HepG2 (cell line): ENCODE measurements at regions not wholly inside any gene's neighbourhood (a gene's known extent, or its start where the extent isn't known, plus 50 kb on each side); places are given as distances from the start of the nearest gene placed in this dataset.

Source experiments
- ATAC-seq: fragments of 200-7000 bp; cut with Tn5 transposase; 3 replicates; pipeline ENCODE4 v1.9.1; 2020; ENCODE audit warnings: mild to moderate bottlenecking, moderate library complexity
- BruUV-seq: library from RNA; stranded (reverse); fragments of 400-500 nt; replicated peaks from 2 replicates; lab custom pipeline; 2021; lab: Mats Ljungman, UMichigan
- CTCF ChIA-PET: fragments of 300-600 bp; formaldehyde crosslinking; extraction: SDS; loops from one replicate; lab custom pipeline; 2021; ENCODE audit warnings: low total read pairs, inconsistent platforms, low intra/inter-chr PET ratio; lab: Yijun Ruan, JAX
- POLR2A ChIA-PET: fragments of 350-600 bp; sonication (Branson Sonifier 250); formaldehyde crosslinking; loops from one replicate; lab custom pipeline; 2020; ENCODE audit warnings: antibody characterized with exemption, inconsistent platforms; lab: Yijun Ruan, JAX
- DNase-seq: peaks from one replicate; pipeline ENCODE4 v3.0.0-alpha.2; 2015; ENCODE audit warnings: low spot score
- FAIRE-seq: peaks from 3 replicates; lab custom pipeline; 2011; peaks lifted over from hg19 to GRCh38; lab: Jason Lieb, UNC
- H2AFZ ChIP-seq: one replicate; pipeline ENCODE4 v1.6.1; 2011; ENCODE audit warnings: low read length, inconsistent platforms
- H3K27ac ChIP-seq: fragments of 300-600 bp; 3 replicates; pipeline ENCODE4 v1.8.0; 2011; ENCODE audit warnings: mixed run types, mild to moderate bottlenecking, mixed read lengths, low read length, inconsistent platforms; ENCODE audit not compliant: insufficient read depth; ENCODE audit errors: extremely low read length
- H3K27me3 ChIP-seq, 2 experiments: fragments of 200-600 bp in 1 of 2; 2 replicates in 1 of 2; 3 replicates in 1 of 2; pipeline versions ENCODE4 v1.6.0 to v1.8.0; 2011; ENCODE audit warnings: low read length in 2 of 2, mild to moderate bottlenecking in 2 of 2, moderate library complexity in 2 of 2, inconsistent platforms in 1 of 2; ENCODE audit not compliant: insufficient read depth in 2 of 2, control insufficient read depth in 1 of 2
- H3K36me3 ChIP-seq, 2 experiments: fragments of 200-600 bp in 1 of 2; replicated peaks in 1 of 2; 2 replicates in 1 of 2; 3 replicates in 1 of 2; pipeline versions ENCODE4 v1.5.1 to v1.8.0; 2011; ENCODE audit warnings: low read length in 2 of 2, inconsistent platforms in 1 of 2; ENCODE audit not compliant: insufficient read depth in 2 of 2, control insufficient read depth in 1 of 2
- H3K4me1 ChIP-seq: 2 replicates; pipeline ENCODE4 v1.5.1; 2012; ENCODE audit warnings: low read length, inconsistent platforms; ENCODE audit not compliant: insufficient read depth
- H3K4me2 ChIP-seq: 2 replicates; pipeline ENCODE4 v1.6.0; 2011; ENCODE audit warnings: low read depth, low read length, inconsistent platforms
- H3K4me3 ChIP-seq, 3 experiments: fragments of 200-600 bp in 1 of 3; sonication (generic), shearing (Covaris generic) in 1 of 3; replicated peaks in 1 of 3; 2 replicates each; pipeline ENCODE4 v1.5.1; 2011 to 2016; ENCODE audit warnings: low read length in 3 of 3, inconsistent platforms in 2 of 3, low read depth in 2 of 3, mild to moderate bottlenecking in 2 of 3, control low read depth in 1 of 3, mixed read lengths in 1 of 3; ENCODE audit not compliant: insufficient read depth in 1 of 3
- H3K79me2 ChIP-seq: one replicate; pipeline ENCODE4 v1.6.1; 2011; ENCODE audit warnings: low read length, inconsistent platforms; ENCODE audit not compliant: insufficient read depth
- H3K9ac ChIP-seq: 2 replicates; pipeline ENCODE4 v1.6.0; 2011; ENCODE audit warnings: mild to moderate bottlenecking, low read depth, low read length, inconsistent platforms; ENCODE audit not compliant: insufficient read depth
- H3K9me3 ChIP-seq: 2 replicates; pipeline ENCODE4 v1.5.1; 2012; ENCODE audit warnings: mild to moderate bottlenecking, low read length
- H4K20me1 ChIP-seq: 2 replicates; pipeline ENCODE4 v1.6.0; 2011; ENCODE audit warnings: inconsistent platforms, mild to moderate bottlenecking, low read length, moderate library complexity; ENCODE audit not compliant: insufficient read depth
- CCAR2 ChIP-seq: fragments of 200-400 bp; formaldehyde crosslinking; optimal IDR thresholded peaks from 2 replicates; pipeline ENCODE3; 2018; ENCODE audit warnings: low read depth, mild to moderate bottlenecking, low read length, moderate library complexity
- CCDC6 ChIP-seq: sonication (generic); formaldehyde crosslinking; IDR thresholded peaks from 2 replicates; pipeline ENCODE4 v1.8.1; 2022; ENCODE audit warnings: mild to moderate bottlenecking, missing genetic modification reagents, moderate library complexity
- DMAP1 ChIP-seq: IDR thresholded peaks from 2 replicates; pipeline ENCODE4 v1.6.1; 2016
- GABPA ChIP-seq, 2 experiments: IDR thresholded peaks; 2 replicates each; pipeline ENCODE4 v1.6.1; 2011 to 2016; ENCODE audit warnings: low read depth in 2 of 2, low read length in 1 of 2, missing biosample characterization in 1 of 2, missing genetic modification characterization in 1 of 2
- MAZ ChIP-seq, 2 experiments: sonication (generic) in 1 of 2; formaldehyde crosslinking in 1 of 2; IDR thresholded peaks; 2 replicates each; pipeline versions ENCODE4 v1.5.0 to v1.6.1; 2012 to 2020; ENCODE audit warnings: low read depth in 2 of 2, mild to moderate bottlenecking in 2 of 2, borderline replicate concordance in 1 of 2, improper control_type of control experiment in 1 of 2, low read length in 1 of 2, missing genetic modification reagents in 1 of 2, moderate library complexity in 1 of 2
- SMYD3 ChIP-seq: sonication (generic); formaldehyde crosslinking; IDR thresholded peaks from 2 replicates; pipeline ENCODE4 v1.8.1; 2023; ENCODE audit warnings: mild to moderate bottlenecking, missing genetic modification reagents
- SP5 ChIP-seq: IDR thresholded peaks from 2 replicates; pipeline ENCODE4 v1.6.1; 2016; ENCODE audit warnings: low read depth, borderline replicate concordance
- TAF15 ChIP-seq: fragments of 200-400 bp; formaldehyde crosslinking; IDR thresholded peaks from one replicate; pipeline ENCODE4 v1.6.1; 2018; ENCODE audit warnings: mild to moderate bottlenecking, low read depth, low read length; ENCODE audit not compliant: poor library complexity, severe bottlenecking
- WGBS: methylation state at CpG from one replicate; pipeline ENCODE4 v1.1.6; 2017; ENCODE audit warnings: low lambda C conversion rate; 5-methylcytosine and 5-hydroxymethylcytosine counted together
- in situ Hi-C: cut with HindIII; loops from 2 replicates; pipeline ENCODE4 v1.10.0; 2017; ENCODE audit warnings: low pct_unique_long_range_greater_than_20kb; ENCODE audit not compliant: extremely low pct_ligation_motif_present
- intact Hi-C: fragments of 100-400 bp; cut with micrococcal nuclease; formaldehyde crosslinking; loops from one replicate; pipeline ENCODE4 v1.10.0; 2022; ENCODE audit not compliant: unreplicated experiment
- TF ChIP-seq, protein P1 (sequence below): sonication (generic); formaldehyde crosslinking; IDR thresholded peaks from 2 replicates; pipeline ENCODE4 v1.4.0; 2020; ENCODE audit warnings: missing genetic modification reagents
- TF ChIP-seq, protein P2 (sequence below): sonication (generic); formaldehyde crosslinking; IDR thresholded peaks from 2 replicates; pipeline ENCODE4 v1.4.0; 2020; ENCODE audit warnings: missing genetic modification reagents; ENCODE audit errors: not compliant biosample characterization
- TF ChIP-seq, protein P3 (sequence below): sonication (generic); formaldehyde crosslinking; IDR thresholded peaks from 2 replicates; pipeline ENCODE4 v1.5.0; 2020; ENCODE audit warnings: mild to moderate bottlenecking, missing genetic modification reagents

DNA sequence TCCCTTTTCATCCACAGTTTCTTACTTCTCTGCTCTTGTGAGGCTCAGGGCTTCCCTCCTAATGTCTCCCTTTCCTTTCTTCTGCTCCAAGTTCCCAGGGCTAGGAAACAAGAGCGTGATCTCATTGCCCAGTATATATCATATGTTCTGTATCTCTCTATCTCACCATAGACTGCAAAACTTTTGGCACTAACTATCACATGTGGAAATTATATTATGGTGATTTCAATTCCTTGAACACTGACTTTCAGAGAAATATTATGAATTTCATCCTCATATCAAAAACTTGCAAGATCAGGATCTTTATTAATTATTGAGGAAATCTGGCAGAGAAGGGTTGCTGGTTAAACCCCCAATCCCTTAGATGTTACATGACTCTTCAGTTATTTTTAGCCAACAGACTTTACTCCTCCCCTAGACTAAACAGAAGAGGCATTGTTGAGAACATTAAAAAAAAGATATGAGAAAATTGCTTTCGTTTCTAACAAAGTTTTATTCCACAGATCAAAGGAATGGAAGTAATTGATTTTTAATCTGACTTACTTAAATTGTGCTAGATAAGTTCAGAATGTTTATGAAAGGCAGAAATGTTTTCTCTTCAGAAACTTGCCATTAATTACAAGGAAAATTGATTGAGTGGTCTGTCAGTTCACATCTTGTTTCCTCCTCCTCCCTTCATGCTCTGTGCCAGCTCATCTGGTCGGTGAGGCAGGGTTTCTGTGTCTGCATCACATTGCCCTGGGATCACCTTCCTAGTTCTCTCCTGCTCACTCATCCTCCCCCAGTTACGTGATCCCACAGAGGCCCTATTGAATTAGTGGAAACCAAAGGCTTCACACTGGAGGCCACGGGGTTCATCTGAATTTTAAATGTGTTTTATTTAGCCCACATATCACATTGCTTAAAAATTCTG, 378.5 kb downstream of the LMO7 start:
- H3K9me3 ChIP-seq: no peaks in the 10 kb centered on the region
- ChIA-PET POLR2A (no interaction called here), CTCF (no interaction called here)
- no peak overlapping the region for H3K4me2 ChIP-seq
- intact Hi-C loops (no loop called here), in situ Hi-C loops (loop anchor here (5.0 to 25.0 kb wide), 2 partner anchors 137 to 352 kb away; no protein-coding TSS in a partner anchor)
- no peak overlapping the region for H3K9ac ChIP-seq
- no peaks in the 10 kb centered on the region for H3K27me3 ChIP-seq
- WGBS: 0% methylated on average over 5 of the region's 5 CpGs
- no peaks in the 10 kb centered on the region for H4K20me1 ChIP-seq
- DNase-seq (no peak), ATAC-seq (no peak), FAIRE-seq (no peak)
- H3K36me3 ChIP-seq: no peaks in the 10 kb centered on the region
- 0 out of 2 replicates have a peak, but pooled peaks cover 2% of the 10 kb centered on the region for H3K4me1 ChIP-seq
- no peak overlapping the region for H3K27ac ChIP-seq
- no TSS peak for BruUV-seq
- no peak overlapping the region for H3K4me3 ChIP-seq
- TF ChIP-seq TAF15 (no peak), SMYD3 (no peak), GABPA (IDR thresholded peaks at IDR 0.05; ENCODE audit: low read depth, low read length) (no peak), GABPA (CRISPR knock-in tag; IDR thresholded peaks at IDR 0.05; ENCODE audit: low read depth) (no peak), MAZ (IDR thresholded peaks at IDR 0.05; ENCODE audit: borderline replicate concordance, low read depth, low read length) (no peak), MAZ (CRISPR knock-in tag; IDR thresholded peaks at IDR 0.05; ENCODE audit: low read depth) (no peak), CCAR2 (no peak), DMAP1 (CRISPR knock-in tag) (no peak), SP5 (no peak), CCDC6 (CRISPR knock-in tag) (no peak)
- TF ChIP-seq, protein P1, sequence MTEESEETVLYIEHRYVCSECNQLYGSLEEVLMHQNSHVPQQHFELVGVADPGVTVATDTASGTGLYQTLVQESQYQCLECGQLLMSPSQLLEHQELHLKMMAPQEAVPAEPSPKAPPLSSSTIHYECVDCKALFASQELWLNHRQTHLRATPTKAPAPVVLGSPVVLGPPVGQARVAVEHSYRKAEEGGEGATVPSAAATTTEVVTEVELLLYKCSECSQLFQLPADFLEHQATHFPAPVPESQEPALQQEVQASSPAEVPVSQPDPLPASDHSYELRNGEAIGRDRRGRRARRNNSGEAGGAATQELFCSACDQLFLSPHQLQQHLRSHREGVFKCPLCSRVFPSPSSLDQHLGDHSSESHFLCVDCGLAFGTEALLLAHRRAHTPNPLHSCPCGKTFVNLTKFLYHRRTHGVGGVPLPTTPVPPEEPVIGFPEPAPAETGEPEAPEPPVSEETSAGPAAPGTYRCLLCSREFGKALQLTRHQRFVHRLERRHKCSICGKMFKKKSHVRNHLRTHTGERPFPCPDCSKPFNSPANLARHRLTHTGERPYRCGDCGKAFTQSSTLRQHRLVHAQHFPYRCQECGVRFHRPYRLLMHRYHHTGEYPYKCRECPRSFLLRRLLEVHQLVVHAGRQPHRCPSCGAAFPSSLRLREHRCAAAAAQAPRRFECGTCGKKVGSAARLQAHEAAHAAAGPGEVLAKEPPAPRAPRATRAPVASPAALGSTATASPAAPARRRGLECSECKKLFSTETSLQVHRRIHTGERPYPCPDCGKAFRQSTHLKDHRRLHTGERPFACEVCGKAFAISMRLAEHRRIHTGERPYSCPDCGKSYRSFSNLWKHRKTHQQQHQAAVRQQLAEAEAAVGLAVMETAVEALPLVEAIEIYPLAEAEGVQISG: no peak
- TF ChIP-seq, protein P2, sequence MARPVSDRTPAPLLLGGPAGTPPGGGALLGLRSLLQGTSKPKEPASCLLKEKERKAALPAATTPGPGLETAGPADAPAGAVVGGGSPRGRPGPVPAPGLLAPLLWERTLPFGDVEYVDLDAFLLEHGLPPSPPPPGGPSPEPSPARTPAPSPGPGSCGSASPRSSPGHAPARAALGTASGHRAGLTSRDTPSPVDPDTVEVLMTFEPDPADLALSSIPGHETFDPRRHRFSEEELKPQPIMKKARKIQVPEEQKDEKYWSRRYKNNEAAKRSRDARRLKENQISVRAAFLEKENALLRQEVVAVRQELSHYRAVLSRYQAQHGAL (CRISPR knock-in tag): no peak
- TF ChIP-seq, protein P3, sequence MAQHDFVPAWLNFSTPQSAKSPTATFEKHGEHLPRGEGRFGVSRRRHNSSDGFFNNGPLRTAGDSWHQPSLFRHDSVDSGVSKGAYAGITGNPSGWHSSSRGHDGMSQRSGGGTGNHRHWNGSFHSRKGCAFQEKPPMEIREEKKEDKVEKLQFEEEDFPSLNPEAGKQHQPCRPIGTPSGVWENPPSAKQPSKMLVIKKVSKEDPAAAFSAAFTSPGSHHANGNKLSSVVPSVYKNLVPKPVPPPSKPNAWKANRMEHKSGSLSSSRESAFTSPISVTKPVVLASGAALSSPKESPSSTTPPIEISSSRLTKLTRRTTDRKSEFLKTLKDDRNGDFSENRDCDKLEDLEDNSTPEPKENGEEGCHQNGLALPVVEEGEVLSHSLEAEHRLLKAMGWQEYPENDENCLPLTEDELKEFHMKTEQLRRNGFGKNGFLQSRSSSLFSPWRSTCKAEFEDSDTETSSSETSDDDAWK: no peak
- TF ChIP-seq, all 625 proteins: peak for 0
- Histone ChIP-seq H2AFZ (no peak overlapping the region), H3K79me2 (no peaks in the 10 kb centered on the region)
